H9 (cell line): ENCODE measurements at regions not wholly inside any gene's neighbourhood (a gene's known extent, or its start where the extent isn't known, plus 50 kb on each side); places are given as distances from the start of the nearest gene placed in this dataset.

Experiments used
- DNase-seq: peaks from one replicate; pipeline ENCODE4 v3.0.0-alpha.2; 2017
- H2AFZ ChIP-seq: one replicate; pipeline ENCODE4 v1.6.1; 2013; ENCODE audit warnings: mild to moderate bottlenecking, low read length, control low read depth, moderate library complexity
- H2AK5ac ChIP-seq: 2 replicates; pipeline ENCODE4 v1.6.1; 2013; ENCODE audit warnings: low read length, control low read depth, mixed read lengths; ENCODE audit not compliant: insufficient read length
- H2BK120ac ChIP-seq: one replicate; pipeline ENCODE4 v1.6.1; 2013; ENCODE audit warnings: low read depth, mild to moderate bottlenecking, low read length, control low read depth, inconsistent platforms; ENCODE audit not compliant: poor library complexity, severe bottlenecking
- H2BK12ac ChIP-seq: 2 replicates; pipeline ENCODE4 v1.6.1; 2013; ENCODE audit warnings: low read length, control low read depth, mixed read lengths, low read depth; ENCODE audit not compliant: insufficient read length
- H2BK15ac ChIP-seq: 2 replicates; pipeline ENCODE4 v1.6.1; 2013; ENCODE audit warnings: low read depth, low read length, control low read depth
- H2BK20ac ChIP-seq: one replicate; pipeline ENCODE4 v1.6.1; 2013; ENCODE audit warnings: low read depth, mild to moderate bottlenecking, low read length, control low read depth, inconsistent platforms; ENCODE audit not compliant: poor library complexity, severe bottlenecking
- H2BK5ac ChIP-seq: 2 replicates; pipeline ENCODE4 v1.6.1; 2013; ENCODE audit warnings: low read length, control low read depth, mixed read lengths; ENCODE audit not compliant: insufficient read length
- H3K14ac ChIP-seq: 2 replicates; pipeline ENCODE4 v1.6.1; 2013; ENCODE audit warnings: low read length, control low read depth; ENCODE audit not compliant: insufficient read depth
- H3K18ac ChIP-seq: 2 replicates; pipeline ENCODE4 v1.6.1; 2013; ENCODE audit warnings: low read depth, mild to moderate bottlenecking, mixed read lengths, low read length, control low read depth; ENCODE audit not compliant: insufficient read length
- H3K23ac ChIP-seq: 2 replicates; pipeline ENCODE4 v1.6.1; 2013; ENCODE audit warnings: low read length, control low read depth, mixed read lengths, low read depth; ENCODE audit not compliant: insufficient read length
- H3K23me2 ChIP-seq: 2 replicates; pipeline ENCODE4 v1.6.1; 2013; ENCODE audit warnings: low read depth, mild to moderate bottlenecking, mixed read lengths, low read length, control low read depth; ENCODE audit not compliant: insufficient read length, poor library complexity, severe bottlenecking
- H3K27ac ChIP-seq: 2 replicates; pipeline ENCODE4 v1.5.1; 2013; ENCODE audit warnings: low read length, control low read depth, mixed read lengths, low read depth; ENCODE audit not compliant: insufficient read length
- H3K27me3 ChIP-seq: 2 replicates; pipeline ENCODE4 v1.6.1; 2013; ENCODE audit warnings: low read length, control low read depth, inconsistent platforms; ENCODE audit not compliant: insufficient read depth
- H3K4ac ChIP-seq: 2 replicates; pipeline ENCODE4 v1.6.1; 2013; ENCODE audit warnings: low read depth, mild to moderate bottlenecking, control low read depth, inconsistent platforms, low read length, moderate library complexity
- H3K4me1 ChIP-seq: 2 replicates; pipeline ENCODE4 v1.6.1; 2013; ENCODE audit warnings: low read length, control low read depth, inconsistent platforms; ENCODE audit not compliant: insufficient read depth
- H3K4me2 ChIP-seq: 2 replicates; pipeline ENCODE4 v1.6.1; 2013; ENCODE audit warnings: low read length, control low read depth, mixed read lengths; ENCODE audit not compliant: insufficient read length, insufficient read depth
- H3K56ac ChIP-seq: 2 replicates; pipeline ENCODE4 v1.6.1; 2013; ENCODE audit warnings: low read depth, mild to moderate bottlenecking, mixed read lengths, low read length, control low read depth; ENCODE audit not compliant: insufficient read length
- H3K79me1 ChIP-seq: 2 replicates; pipeline ENCODE4 v1.6.1; 2013; ENCODE audit warnings: low read depth, mild to moderate bottlenecking, moderate library complexity, low read length, control low read depth, inconsistent platforms; ENCODE audit not compliant: insufficient read depth, poor library complexity, severe bottlenecking
- H3K79me2 ChIP-seq: 2 replicates; pipeline ENCODE4 v1.6.1; 2013; ENCODE audit warnings: low read length, control low read depth, inconsistent platforms; ENCODE audit not compliant: insufficient read depth
- H3K9ac ChIP-seq: 2 replicates; pipeline ENCODE4 v1.6.1; 2013; ENCODE audit warnings: low read length, control low read depth, mixed read lengths; ENCODE audit not compliant: insufficient read length; ENCODE audit errors: extremely low read depth
- H3K9me3 ChIP-seq: one replicate; pipeline ENCODE4 v1.6.1; 2013; ENCODE audit warnings: low read depth, low read length, inconsistent platforms; ENCODE audit not compliant: control insufficient read depth
- H3T11ph ChIP-seq: one replicate; pipeline ENCODE4 v1.6.1; 2013; ENCODE audit warnings: mild to moderate bottlenecking, low read length, control low read depth, inconsistent platforms
- H4K20me1 ChIP-seq: one replicate; pipeline ENCODE4 v1.6.1; 2013; ENCODE audit not compliant: control insufficient read depth, insufficient read length, insufficient read depth
- H4K5ac ChIP-seq: 2 replicates; pipeline ENCODE4 v1.6.1; 2013; ENCODE audit warnings: low read depth, mild to moderate bottlenecking, mixed read lengths, low read length, control low read depth; ENCODE audit not compliant: insufficient read length
- H4K8ac ChIP-seq: replicated peaks from 2 replicates; pipeline ENCODE4 v1.6.1; 2013; ENCODE audit warnings: low read length, control low read depth, mixed read lengths, low read depth; ENCODE audit not compliant: insufficient read length
- H4K91ac ChIP-seq: 2 replicates; pipeline ENCODE4 v1.6.1; 2013; ENCODE audit warnings: low read depth, mild to moderate bottlenecking, moderate library complexity, mixed read lengths, low read length, control low read depth; ENCODE audit not compliant: insufficient read length
- H3K27ac Mint-ChIP-seq, 3 experiments: 2 replicates in 2 of 3; 3 replicates in 1 of 3; pipeline ENCODE4 v1.8.0; 2020 to 2021; ENCODE audit warnings: mixed read lengths in 3 of 3, mild to moderate bottlenecking in 1 of 3, moderate library complexity in 1 of 3
- H3K27me3 Mint-ChIP-seq: 2 replicates; pipeline ENCODE4 v1.8.0; 2021; ENCODE audit warnings: low read depth, mild to moderate bottlenecking, moderate library complexity, mixed read lengths
- H3K36me3 Mint-ChIP-seq, 3 experiments: 2 replicates in 2 of 3; 3 replicates in 1 of 3; pipeline ENCODE4 v1.8.0; 2020 to 2021; ENCODE audit warnings: low read depth in 3 of 3, mixed read lengths in 3 of 3; ENCODE audit not compliant: insufficient read depth in 1 of 3
- H3K4me1 Mint-ChIP-seq, 2 experiments: 2 replicates each; pipeline ENCODE4 v1.8.0; 2020; ENCODE audit warnings: mixed read lengths in 2 of 2
- H3K4me3 Mint-ChIP-seq, 2 experiments: 2 replicates in 1 of 2; 3 replicates in 1 of 2; pipeline ENCODE4 v1.8.0; 2020 to 2021; ENCODE audit warnings: mild to moderate bottlenecking in 2 of 2, mixed read lengths in 2 of 2, moderate library complexity in 1 of 2
- H3K9me3 Mint-ChIP-seq, 2 experiments: 2 replicates in 1 of 2; 3 replicates in 1 of 2; pipeline ENCODE4 v1.8.0; 2020; ENCODE audit warnings: mild to moderate bottlenecking in 2 of 2, mixed read lengths in 2 of 2, moderate library complexity in 1 of 2
- WGBS: extraction: QIAGEN DNeasy Blood & Tissue Kit; methylation state at CpG from one replicate; pipeline ENCODE4 v1.1.7; 2013; ENCODE audit warnings: missing lambda C conversion rate, low lambda C conversion rate, mixed read lengths; ENCODE audit not compliant: insufficient read length; ENCODE audit errors: extremely low coverage; 5-methylcytosine and 5-hydroxymethylcytosine counted together
- TF ChIP-seq, protein P1 (sequence below): fragments of 200-600 bp; sonication (generic); conservative IDR thresholded peaks from 3 replicates; pipeline ENCODE4 v1.8.0; 2021; ENCODE audit warnings: antibody characterized with exemption, mild to moderate bottlenecking

- H3K23ac ChIP-seq = no peak overlapping the region
- no peaks in the 10 kb centered on the region for H4K20me1 ChIP-seq
- Mint-ChIP-seq H3K27me3 (no peaks in the 10 kb centered on the region), H3K9me3 (peaks cover 0 to 9% of the 10 kb centered on the region in 2 experiments; a peak in 2 of 5 replicates), H3K4me3 (no peak overlapping the region), H3K4me1 (peaks cover 20 to 22% of the 10 kb centered on the region in 2 experiments), H3K27ac (no peak overlapping the region), H3K36me3 (peaks cover 0 to 11% (median 0%) of the 10 kb centered on the region in 3 experiments; a peak in 2 of 7 replicates)
- H2BK12ac ChIP-seq = no peak overlapping the region
- H3K4ac ChIP-seq = no peak overlapping the region
- no peaks in the 10 kb centered on the region for H3K79me1 ChIP-seq
- H3K27me3 ChIP-seq = no peaks in the 10 kb centered on the region
- no peaks in the 10 kb centered on the region for H3K23me2 ChIP-seq
- no peak overlapping the region for H3K4me2 ChIP-seq
- H3K79me2 ChIP-seq = no peaks in the 10 kb centered on the region
- no peaks in the 10 kb centered on the region for H3K9me3 ChIP-seq
- H2BK120ac ChIP-seq = no peak overlapping the region
- H2BK20ac ChIP-seq = no peak overlapping the region
- H3K14ac ChIP-seq = no peak overlapping the region
- H2AK5ac ChIP-seq = no peak overlapping the region
- H3K27ac ChIP-seq = no peak overlapping the region
- TF ChIP-seq, protein P1, sequence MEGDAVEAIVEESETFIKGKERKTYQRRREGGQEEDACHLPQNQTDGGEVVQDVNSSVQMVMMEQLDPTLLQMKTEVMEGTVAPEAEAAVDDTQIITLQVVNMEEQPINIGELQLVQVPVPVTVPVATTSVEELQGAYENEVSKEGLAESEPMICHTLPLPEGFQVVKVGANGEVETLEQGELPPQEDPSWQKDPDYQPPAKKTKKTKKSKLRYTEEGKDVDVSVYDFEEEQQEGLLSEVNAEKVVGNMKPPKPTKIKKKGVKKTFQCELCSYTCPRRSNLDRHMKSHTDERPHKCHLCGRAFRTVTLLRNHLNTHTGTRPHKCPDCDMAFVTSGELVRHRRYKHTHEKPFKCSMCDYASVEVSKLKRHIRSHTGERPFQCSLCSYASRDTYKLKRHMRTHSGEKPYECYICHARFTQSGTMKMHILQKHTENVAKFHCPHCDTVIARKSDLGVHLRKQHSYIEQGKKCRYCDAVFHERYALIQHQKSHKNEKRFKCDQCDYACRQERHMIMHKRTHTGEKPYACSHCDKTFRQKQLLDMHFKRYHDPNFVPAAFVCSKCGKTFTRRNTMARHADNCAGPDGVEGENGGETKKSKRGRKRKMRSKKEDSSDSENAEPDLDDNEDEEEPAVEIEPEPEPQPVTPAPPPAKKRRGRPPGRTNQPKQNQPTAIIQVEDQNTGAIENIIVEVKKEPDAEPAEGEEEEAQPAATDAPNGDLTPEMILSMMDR = no peak
- H3K56ac ChIP-seq = no peak overlapping the region
- no peak for DNase-seq
- H4K5ac ChIP-seq = no peak overlapping the region
- H4K8ac ChIP-seq = no peak overlapping the region
- no peak overlapping the region for H2BK15ac ChIP-seq
- H2AFZ ChIP-seq = no peak overlapping the region
- H3K4me1 ChIP-seq = peaks cover 4% of the 10 kb centered on the region; the same call in 1 of the 2 replicates
- no peak overlapping the region for H3T11ph ChIP-seq
- no peak overlapping the region for H4K91ac ChIP-seq
- no CpG with 5 or more reads among the region's 6 CpGs for WGBS
- H3K9ac ChIP-seq = no peak overlapping the region
- no peak overlapping the region for H2BK5ac ChIP-seq
- H3K18ac ChIP-seq = no peak overlapping the region
Observed at GRCh38 chr5:124884114-124884513, 137.7 kb upstream of the ZNF608 start.
